HG02759 (cell line): ENCODE measurements at regions not wholly inside any gene's neighbourhood (a gene's known extent, or its start where the extent isn't known, plus 50 kb on each side); places are given as distances from the start of the nearest gene placed in this dataset.

Source experiments
- ATAC-seq: cut with Tn5 transposase; IDR thresholded peaks from one replicate; pipeline ENCODE4 v1.9.1; 2021; ENCODE audit warnings: mild to moderate bottlenecking, moderate library complexity; ENCODE audit not compliant: unreplicated experiment

GRCh38 chr10:131683941-131684340 is 216.9 kb upstream of the PPP2R2D start:
- ATAC-seq: no peak

- ATAC-seq: no peak
These were observed 215.8 kb upstream of the PPP2R2D start for GRCh38 chr10:131685007-131685406.

- ATAC-seq: no peak
These were observed 215.2 kb upstream of the PPP2R2D start for GRCh38 chr10:131685576-131685975.

GRCh38 chr10:131686781-131687420 is 213.9 kb upstream of the PPP2R2D start:
- no peak for ATAC-seq

GRCh38 chr10:131688304-131688703 is 212.5 kb upstream of the PPP2R2D start:
- no peak for ATAC-seq

GRCh38 chr10:131689016-131689415 is 211.8 kb upstream of the PPP2R2D start:
- no peak for ATAC-seq

GRCh38 chr10:131689486-131689885 is 211.3 kb upstream of the PPP2R2D start:
- ATAC-seq: no peak

- ATAC-seq: no peak
These were observed 210.7 kb upstream of the PPP2R2D start for GRCh38 chr10:131689954-131690757.

GRCh38 chr10:131690805-131691239 is 210.0 kb upstream of the PPP2R2D start:
- ATAC-seq: no peak

GRCh38 chr10:131691481-131692090 is 209.2 kb upstream of the PPP2R2D start:
- ATAC-seq: no peak

GRCh38 chr10:131692176-131692575 is 208.6 kb upstream of the PPP2R2D start:
- ATAC-seq: no peak

- ATAC-seq: no peak
These were observed 208.0 kb upstream of the PPP2R2D start for GRCh38 chr10:131692686-131693334.

GRCh38 chr10:131693766-131694165 is 207.0 kb upstream of the PPP2R2D start:
- no peak for ATAC-seq

GRCh38 chr10:131694168-131694780 is 206.5 kb upstream of the PPP2R2D start:
- ATAC-seq: no peak

GRCh38 chr10:131694781-131695495 is 205.9 kb upstream of the PPP2R2D start:
- no peak for ATAC-seq

- no peak for ATAC-seq
These were observed 205.2 kb upstream of the PPP2R2D start for GRCh38 chr10:131695496-131696165.

GRCh38 chr10:131697476-131698128 is 203.2 kb upstream of the PPP2R2D start:
- ATAC-seq: no peak

- ATAC-seq: no peak
These were observed 202.6 kb upstream of the PPP2R2D start for GRCh38 chr10:131698232-131698631.

GRCh38 chr10:131698986-131699385 is 201.8 kb upstream of the PPP2R2D start:
- no peak for ATAC-seq
